Esophagus squamous epithelium (tissue), 4 donors: ENCODE measurements at regions not wholly inside any gene's neighbourhood (a gene's known extent, or its start where the extent isn't known, plus 50 kb on each side); places are given as distances from the start of the nearest gene placed in this dataset.

Experiments
- CTCF ChIP-seq, 6 experiments: fragments of 450-650 bp in 4 of 6; fragments of 200-600 bp in 2 of 6; sonication (generic) in 2 of 6; IDR thresholded peaks; one replicate each; pipeline ENCODE4 v1.5.1; 2016 to 2019; ENCODE audit warnings: antibody characterized with exemption in 6 of 6, mild to moderate bottlenecking in 4 of 6, moderate library complexity in 4 of 6
- POLR2A ChIP-seq, 4 donors: fragments of 450-650 bp; IDR thresholded peaks; one replicate each; pipeline ENCODE4 v1.6.1; 2017; ENCODE audit warnings: antibody characterized with exemption in 4 of 4, mild to moderate bottlenecking in 4 of 4, moderate library complexity in 3 of 4

- TF ChIP-seq CTCF (IDR thresholded peaks at IDR 0.05), result no peak
- TF ChIP-seq POLR2A (IDR thresholded peaks at IDR 0.05), result no peak
Measured at GRCh38 chr6:168774381-168774780, 333.4 kb downstream of the SMOC2 start.
